ENCODE measurements at regions not wholly inside any gene's neighbourhood (a gene's known extent, or its start where the extent isn't known, plus 50 kb on each side); places are given as distances from the start of the nearest gene placed in this dataset.

DNA sequence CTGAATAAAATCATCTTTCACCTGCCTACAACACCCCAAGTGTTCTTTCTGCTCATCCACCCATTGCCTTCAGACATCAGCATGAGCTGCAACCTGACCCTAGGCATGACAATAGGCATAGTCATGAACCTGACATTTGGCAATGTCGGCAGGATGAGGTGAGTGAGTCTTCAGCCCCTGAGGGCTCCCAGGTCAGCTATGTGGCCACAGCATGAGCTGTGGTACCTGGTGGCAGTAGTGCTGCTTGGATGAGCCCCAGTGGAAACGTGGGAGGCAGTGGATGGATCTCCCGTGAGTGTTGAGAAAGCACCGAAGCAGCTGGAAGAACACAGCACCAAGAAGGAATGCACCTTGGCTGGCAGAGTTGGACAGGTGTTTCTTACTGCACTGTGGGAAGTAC is 334.8 kb upstream of the FAR2 start:
- no peak for DNase-seq (ENCODE audit: low read depth)

DNA sequence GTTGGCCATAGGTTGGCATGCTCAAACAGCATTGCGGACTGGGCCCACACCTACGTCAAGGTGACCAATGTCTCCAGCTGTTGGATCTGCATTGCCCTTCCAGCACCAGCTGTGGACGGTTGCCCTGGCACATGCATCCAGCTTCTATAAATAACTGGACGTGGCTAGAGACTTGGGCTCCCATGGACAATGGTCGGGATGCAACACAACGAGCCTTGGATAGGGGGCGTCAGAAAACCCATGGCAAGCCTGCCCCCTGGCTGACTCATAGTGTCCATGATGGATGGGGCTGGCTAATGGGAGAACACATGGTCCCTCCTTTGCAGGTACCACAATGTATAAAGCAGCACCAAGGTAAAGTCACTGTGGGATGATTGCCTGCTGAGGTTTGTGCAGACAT is 331.6 kb upstream of the FAR2 start:
- DNase-seq (ENCODE audit: low read depth): no peak

DNA sequence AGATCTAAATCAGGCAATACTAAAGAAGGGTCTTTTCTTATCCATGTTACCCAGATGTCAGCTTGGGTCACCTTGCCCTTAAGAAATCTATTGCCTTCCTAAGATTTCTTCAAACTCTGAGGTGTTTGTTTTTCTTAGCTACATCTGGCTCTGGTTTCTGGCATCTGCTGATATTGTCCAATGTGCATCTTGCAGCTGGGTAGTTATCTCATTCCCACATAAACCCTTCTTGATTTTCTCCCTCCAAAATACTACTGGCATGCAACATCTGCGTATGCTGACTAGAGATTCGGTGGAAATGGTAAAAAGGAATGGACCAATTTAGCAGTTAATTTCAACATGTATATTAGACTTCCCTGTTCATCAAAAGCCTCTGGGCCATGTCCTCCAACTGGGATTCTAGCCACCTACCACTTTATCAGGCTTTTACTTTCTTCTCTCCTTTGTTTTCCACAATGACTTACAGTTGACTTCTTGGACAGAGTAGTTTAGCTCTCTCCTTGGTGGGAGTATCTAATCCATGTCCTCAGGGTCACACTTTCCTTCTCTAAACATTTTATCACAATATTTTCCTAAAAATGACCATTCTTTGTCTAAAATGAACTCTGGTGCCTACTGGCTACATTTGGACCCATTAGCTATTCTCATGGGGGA is 324.8 kb upstream of the FAR2 start:
- DNase-seq (ENCODE audit: low read depth): no peak

DNA sequence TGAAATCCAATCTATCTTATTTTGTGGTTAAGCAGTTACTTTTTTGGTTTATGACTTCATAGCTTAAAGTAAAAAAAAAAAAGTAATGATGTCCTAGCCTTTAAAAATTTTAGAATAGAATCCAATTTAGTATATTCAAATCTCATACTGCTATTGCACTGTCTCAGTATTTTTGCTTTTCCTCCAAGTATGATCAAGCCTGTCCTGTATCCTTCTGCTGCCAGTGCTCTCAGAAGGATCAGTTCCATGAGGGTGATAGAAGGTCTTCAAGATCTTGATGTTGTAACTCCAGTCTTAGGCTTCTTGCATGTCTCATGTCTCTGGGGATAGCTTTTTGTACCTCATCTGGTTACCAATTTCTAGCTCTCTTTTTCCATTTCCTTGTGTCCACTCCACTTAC is 324.2 kb upstream of the FAR2 start:
- DNase-seq (ENCODE audit: low read depth): no peak

DNA sequence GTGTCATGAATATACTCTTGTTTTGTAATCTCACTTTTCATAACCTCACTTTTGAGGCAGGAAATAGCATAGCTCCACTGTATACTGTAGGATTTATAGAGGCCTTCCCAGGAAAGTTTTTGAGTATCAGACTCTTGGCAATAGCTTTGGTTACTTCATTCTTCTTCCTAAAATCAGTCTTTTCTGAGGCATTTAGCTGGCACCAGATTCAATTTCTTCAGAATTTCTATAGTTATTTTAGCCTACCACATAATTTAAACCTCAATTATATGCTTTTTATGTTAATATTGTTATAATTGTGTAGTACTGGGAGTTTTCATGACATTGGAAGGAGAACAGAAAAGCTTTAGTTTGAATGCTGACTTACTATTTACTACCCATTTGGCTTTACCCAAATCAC is 322.3 kb upstream of the FAR2 start:
- no peak for DNase-seq (ENCODE audit: low read depth)

GRCh38 chr12:28827861-28828260 is 321.2 kb upstream of the FAR2 start:
- DNase-seq (ENCODE audit: low read depth): no peak

- no peak for DNase-seq (ENCODE audit: low read depth)
Observed at GRCh38 chr12:28828318-28828717, 320.8 kb upstream of the FAR2 start.

- DNase-seq (ENCODE audit: low read depth): no peak
Observed at GRCh38 chr12:28830491-28830890, 318.6 kb upstream of the FAR2 start.

DNA sequence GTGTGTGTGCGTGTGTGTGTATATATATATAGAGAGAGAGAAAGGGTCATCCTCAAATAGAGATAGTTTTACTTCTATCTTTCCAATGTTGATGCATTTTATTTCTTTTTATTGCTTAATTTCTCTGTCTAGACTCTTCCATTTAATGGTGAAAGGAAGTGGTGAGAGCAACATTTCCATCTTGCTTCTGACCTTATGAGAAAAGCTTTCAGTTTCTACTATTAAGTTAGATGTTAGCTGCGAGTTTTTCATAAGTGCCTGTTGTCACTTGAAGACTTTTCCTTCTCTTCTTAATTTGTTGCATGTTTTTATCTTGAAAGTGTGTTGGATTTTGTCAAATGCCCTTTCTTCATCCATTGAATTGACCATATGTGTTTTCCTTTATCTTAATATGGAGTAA is 304.4 kb upstream of the FAR2 start:
- DNase-seq (ENCODE audit: low read depth): no peak

DNA sequence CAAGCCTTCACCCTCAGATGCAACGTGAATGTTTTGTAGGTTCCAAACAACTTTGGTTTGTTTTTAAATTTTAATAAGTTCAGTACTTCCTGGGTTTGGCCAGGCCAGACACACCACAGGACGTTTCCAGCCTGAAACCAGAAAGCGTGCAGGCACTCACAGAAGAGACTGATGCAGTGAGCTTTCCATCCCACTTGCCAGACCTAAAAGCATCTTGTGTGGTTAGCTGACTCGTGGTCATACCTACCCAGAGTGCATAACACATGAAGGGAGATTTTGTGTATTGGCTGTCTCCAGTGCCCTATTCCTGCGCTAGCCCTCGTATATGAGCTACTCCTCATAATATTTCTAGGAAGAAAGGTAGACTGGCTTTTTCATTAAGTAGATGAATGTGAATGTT is 297.3 kb upstream of the FAR2 start:
- DNase-seq (ENCODE audit: low read depth): no peak

- DNase-seq (ENCODE audit: low read depth): no peak
Observed at GRCh38 chr12:28855761-28856310, 293.2 kb upstream of the FAR2 start.

- DNase-seq (ENCODE audit: low read depth): no peak
Observed at GRCh38 chr12:28857369-28857768, 291.7 kb upstream of the FAR2 start.

- no peak for DNase-seq (ENCODE audit: low read depth)
Observed at GRCh38 chr12:28859551-28859950, 289.5 kb upstream of the FAR2 start.

DNA sequence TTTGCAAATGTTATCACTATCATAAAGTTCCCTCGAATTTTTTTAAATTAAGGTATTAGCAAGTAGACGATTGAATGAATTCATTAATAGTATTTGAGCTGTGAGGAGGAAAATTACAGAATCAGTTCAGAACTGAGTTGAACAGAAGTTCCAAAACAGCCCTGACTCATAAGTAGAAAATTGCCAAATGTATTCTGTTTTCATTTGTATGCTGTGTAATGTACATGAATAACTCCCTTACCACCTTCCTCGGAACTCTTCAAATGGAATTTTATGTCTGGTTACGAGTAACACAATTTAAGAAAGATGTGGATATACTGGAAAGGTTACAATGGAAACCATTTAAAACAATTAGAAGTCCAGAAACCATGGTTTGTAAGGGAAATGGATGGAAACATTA is 283.3 kb upstream of the FAR2 start:
- no peak for DNase-seq (ENCODE audit: low read depth)

- DNase-seq (ENCODE audit: low read depth): no peak
Observed at GRCh38 chr12:28866296-28866695, 282.8 kb upstream of the FAR2 start.

DNA sequence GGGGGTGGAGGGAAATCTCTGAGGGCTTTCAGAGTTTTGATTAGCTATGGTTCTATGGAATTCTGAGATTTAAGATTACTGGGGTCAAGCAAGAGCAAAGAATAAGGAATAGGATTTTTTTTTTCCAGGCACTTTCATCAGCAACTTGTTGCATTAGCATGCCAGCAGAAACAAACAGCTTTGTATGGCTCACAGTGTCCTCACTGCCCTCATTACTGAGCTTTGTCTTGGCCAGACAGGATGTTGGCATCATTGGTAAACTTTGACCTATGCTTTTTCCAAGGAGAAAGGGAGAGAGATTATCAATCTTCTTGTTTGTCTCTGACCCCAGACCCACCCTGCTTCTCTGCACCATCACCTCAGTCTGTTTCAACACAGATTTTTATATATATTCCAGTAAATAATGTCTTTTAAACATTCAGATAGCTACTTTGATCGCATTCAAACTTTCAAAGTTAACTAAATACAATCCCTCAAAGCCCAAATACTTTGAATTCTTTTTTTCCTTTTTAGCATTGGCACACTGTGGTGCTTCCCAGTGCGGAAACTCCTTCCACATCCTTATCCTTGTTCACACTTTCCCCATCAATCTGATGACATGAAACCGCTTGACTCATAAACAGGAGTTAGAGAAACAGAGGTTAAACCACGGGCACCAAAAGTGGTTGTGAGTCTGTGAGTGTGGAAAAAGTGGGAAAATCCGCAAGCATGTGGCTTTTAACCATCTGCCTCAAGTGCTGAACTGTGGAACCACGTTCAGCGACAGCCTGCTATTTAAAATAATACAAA is 282.2 kb upstream of the FAR2 start:
- DNase-seq (ENCODE audit: low read depth): peak; percentile 7

DNA sequence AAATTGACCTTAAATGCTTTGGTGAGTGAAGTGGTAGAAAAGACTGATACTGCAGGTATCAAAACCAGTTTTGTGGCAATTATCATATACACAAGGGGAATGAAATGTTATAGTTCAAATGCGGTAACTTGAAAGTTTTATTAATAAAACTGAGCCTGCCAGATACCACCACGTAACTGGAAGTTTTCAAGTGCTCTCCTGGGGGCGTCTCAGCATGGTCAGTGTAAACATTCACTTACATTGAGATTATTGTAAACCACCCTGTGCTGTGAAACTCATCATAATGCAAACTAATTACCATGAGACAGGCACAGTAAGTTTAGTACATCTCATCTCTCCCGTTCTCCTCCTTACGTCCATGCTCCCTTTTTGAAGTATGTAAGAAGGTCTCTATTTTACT is 280.7 kb upstream of the FAR2 start:
- no peak for DNase-seq (ENCODE audit: low read depth)

DNA sequence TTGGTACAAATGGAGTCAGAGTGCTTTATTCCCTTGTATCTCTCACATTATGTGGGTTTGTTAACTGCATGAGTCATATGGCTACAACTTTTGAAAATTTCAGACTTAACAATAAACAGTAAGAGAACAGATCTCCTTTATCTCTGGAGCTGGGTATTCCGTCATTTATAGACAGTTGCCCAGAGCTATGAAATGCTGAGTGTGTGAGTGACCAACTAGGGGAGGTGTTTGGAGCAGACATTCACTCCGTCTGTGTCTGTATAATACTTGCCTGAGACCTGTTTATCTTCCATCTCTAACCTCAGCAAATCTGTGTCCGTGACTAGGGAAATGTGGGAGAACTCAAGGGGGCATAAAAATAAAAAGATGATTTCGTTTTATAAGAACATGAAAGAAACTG is 279.9 kb upstream of the FAR2 start:
- no peak for DNase-seq (ENCODE audit: low read depth)

GRCh38 chr12:28870839-28871440 is 278.1 kb upstream of the FAR2 start:
- no peak for DNase-seq (ENCODE audit: low read depth)

DNA sequence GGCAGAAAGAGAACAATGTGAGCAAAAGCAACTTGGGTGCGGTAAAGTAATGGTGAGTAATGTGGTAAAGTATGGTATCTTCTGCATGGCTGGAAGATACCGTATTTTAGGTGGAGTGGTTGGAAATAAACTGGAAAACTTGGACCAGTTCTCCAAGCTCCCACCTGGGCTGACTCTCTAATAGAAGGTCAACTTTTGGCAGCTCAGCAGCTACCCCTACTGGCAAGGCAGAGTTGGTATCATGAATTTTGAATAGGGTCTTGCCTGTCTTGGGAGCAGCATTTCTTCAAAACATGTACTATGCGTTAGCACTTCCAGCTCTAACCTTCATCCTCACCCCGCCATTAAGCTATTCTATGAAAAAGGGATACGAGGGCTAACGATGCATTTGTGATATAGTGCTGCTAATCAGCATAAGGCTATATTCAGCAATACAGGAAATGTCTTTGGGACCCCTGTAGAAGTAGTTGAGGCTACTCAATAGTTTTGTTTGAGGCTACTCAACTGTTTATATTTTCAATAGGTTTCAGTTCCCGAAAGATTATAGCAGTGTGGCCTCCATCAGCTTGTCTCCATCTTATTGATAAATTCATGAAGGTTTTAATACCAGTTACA is 276.3 kb upstream of the FAR2 start:
- DNase-seq (ENCODE audit: low read depth): peak; percentile 64

DNA sequence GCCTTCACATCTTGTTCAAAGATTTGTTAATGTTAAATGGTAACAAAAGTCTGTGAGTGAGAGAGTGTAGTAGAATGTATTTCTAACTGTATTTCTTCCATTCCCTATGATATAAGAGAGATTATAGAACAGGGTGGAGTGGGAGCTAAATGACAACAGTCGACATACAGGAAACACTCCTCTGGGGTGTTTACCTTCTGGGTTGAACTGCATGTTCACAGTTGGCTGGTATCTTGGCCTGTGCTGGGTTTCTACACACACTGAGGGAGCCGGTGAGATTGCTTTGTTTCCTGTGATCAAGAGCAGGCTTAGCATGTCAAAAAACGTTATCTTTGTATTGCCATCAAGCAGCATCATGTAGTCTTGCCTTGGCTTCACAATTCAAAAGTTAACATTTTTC is 274.3 kb upstream of the FAR2 start:
- DNase-seq (ENCODE audit: low read depth): no peak

- no peak for DNase-seq (ENCODE audit: low read depth)
Observed at GRCh38 chr12:28876196-28876798, 272.8 kb upstream of the FAR2 start.
